Mesendoderm (in vitro differentiated cells): ENCODE measurements at regions not wholly inside any gene's neighbourhood (a gene's known extent, or its start where the extent isn't known, plus 50 kb on each side); places are given as distances from the start of the nearest gene placed in this dataset.

Source experiments
- DNase-seq: peaks from one replicate; pipeline ENCODE4 v3.0.0; 2013
- H2AK5ac ChIP-seq: 2 replicates; pipeline ENCODE4 v1.6.1; 2013; ENCODE audit warnings: low read length, inconsistent platforms
- H2BK120ac ChIP-seq: 2 replicates; pipeline ENCODE4 v1.6.1; 2013; ENCODE audit warnings: low read depth, mild to moderate bottlenecking, low read length, moderate library complexity, mixed read lengths
- H2BK15ac ChIP-seq: replicated peaks from 2 replicates; pipeline ENCODE4 v1.6.1; 2013; ENCODE audit warnings: low read depth, mild to moderate bottlenecking, moderate library complexity
- H2BK5ac ChIP-seq: 2 replicates; pipeline ENCODE4 v1.6.1; 2013; ENCODE audit warnings: low read length, inconsistent platforms
- H3K18ac ChIP-seq: 2 replicates; pipeline ENCODE4 v1.6.1; 2013; ENCODE audit warnings: mild to moderate bottlenecking, low read length, mixed read lengths
- H3K23ac ChIP-seq: one replicate; pipeline ENCODE4 v1.6.1; 2013; ENCODE audit warnings: low read length
- H3K27ac ChIP-seq: 2 replicates; pipeline ENCODE4 v1.5.1; 2013; ENCODE audit warnings: low read depth, mild to moderate bottlenecking, inconsistent platforms, low read length, moderate library complexity
- H3K27me3 ChIP-seq: 2 replicates; pipeline ENCODE4 v1.6.1; 2013; ENCODE audit warnings: low read length, control low read depth, mild to moderate bottlenecking, inconsistent platforms; ENCODE audit not compliant: insufficient read depth, poor library complexity
- H3K36me3 ChIP-seq: 2 replicates; pipeline ENCODE4 v1.6.1; 2013; ENCODE audit warnings: low read length, inconsistent platforms; ENCODE audit not compliant: control insufficient read depth, insufficient read depth
- H3K4ac ChIP-seq: one replicate; pipeline ENCODE4 v1.6.1; 2013; ENCODE audit warnings: low read depth, mild to moderate bottlenecking, low read length, moderate library complexity
- H3K4me1 ChIP-seq: 2 replicates; pipeline ENCODE4 v1.6.1; 2013; ENCODE audit warnings: low read depth, low read length, inconsistent platforms; ENCODE audit not compliant: control insufficient read depth
- H3K4me2 ChIP-seq: 2 replicates; pipeline ENCODE4 v1.6.1; 2013; ENCODE audit warnings: low read length
- H3K4me3 ChIP-seq: 2 replicates; pipeline ENCODE4 v1.5.1; 2013; ENCODE audit warnings: mild to moderate bottlenecking, low read length
- H3K56ac ChIP-seq: one replicate; pipeline ENCODE4 v1.6.1; 2013; ENCODE audit warnings: low read length
- H3K79me1 ChIP-seq: 2 replicates; pipeline ENCODE4 v1.6.1; 2013; ENCODE audit warnings: low read length, inconsistent platforms
- H3K79me2 ChIP-seq: 2 replicates; pipeline ENCODE4 v1.6.1; 2013; ENCODE audit warnings: mild to moderate bottlenecking, low read length; ENCODE audit not compliant: control insufficient read depth, insufficient read depth
- H3K9ac ChIP-seq: 2 replicates; pipeline ENCODE4 v1.6.1; 2013; ENCODE audit warnings: low read length, inconsistent platforms
- H4K5ac ChIP-seq: one replicate; pipeline ENCODE4 v1.6.1; 2013; ENCODE audit warnings: low read length
- H4K8ac ChIP-seq: one replicate; pipeline ENCODE4 v1.6.1; 2013; ENCODE audit warnings: low read depth, mild to moderate bottlenecking, control low read depth, low read length, moderate library complexity
- WGBS: extraction: QIAGEN DNeasy Blood & Tissue Kit; methylation state at CpG from one replicate; pipeline ENCODE4 v1.1.7; 2013; ENCODE audit warnings: low lambda C conversion rate, missing lambda C conversion rate; ENCODE audit not compliant: insufficient coverage; ENCODE audit errors: extremely low coverage; 5-methylcytosine and 5-hydroxymethylcytosine counted together

GRCh38 chr6:168390749-168391420 is 50.1 kb upstream of the SMOC2 start:
- no peak overlapping the region for H2AK5ac ChIP-seq
- H2BK15ac ChIP-seq, result no peak overlapping the region
- H3K23ac ChIP-seq, result no peak overlapping the region
- no CpG with 5 or more reads among the region's 17 CpGs for whole genome bisulfite sequencing
- no peak overlapping the region for H3K4me2 ChIP-seq
- no peaks in the 10 kb centered on the region for H3K4me1 ChIP-seq
- H3K79me1 ChIP-seq, result no peaks in the 10 kb centered on the region
- no peak overlapping the region for H2BK120ac ChIP-seq
- no peak overlapping the region for H4K5ac ChIP-seq
- no peak overlapping the region for H3K4me3 ChIP-seq
- no peak overlapping the region for H2BK5ac ChIP-seq
- no peak overlapping the region for H3K56ac ChIP-seq
- H3K36me3 ChIP-seq, result no peaks in the 10 kb centered on the region
- no peak overlapping the region for H3K4ac ChIP-seq
- no peak for DNase-seq
- no peak overlapping the region for H3K9ac ChIP-seq
- no peaks in the 10 kb centered on the region for H3K27me3 ChIP-seq
- H3K27ac ChIP-seq, result no peak overlapping the region
- no peak overlapping the region for H3K18ac ChIP-seq
- H3K79me2 ChIP-seq, result no peaks in the 10 kb centered on the region
- H4K8ac ChIP-seq, result no peak overlapping the region
